T-cell (primary cell): ENCODE measurements at regions not wholly inside any gene's neighbourhood (a gene's known extent, or its start where the extent isn't known, plus 50 kb on each side); places are given as distances from the start of the nearest gene placed in this dataset.

ENCODE experiments used
- ATAC-seq, 4 experiments: fragments of 200-7000 bp in 3 of 4; fragments of 150-1000 bp in 1 of 4; cut with Tn5 transposase; replicated peaks in 1 of 4; 1 replicate in 3 of 4; 2 replicates in 1 of 4; pipeline ENCODE4 v1.10.0; 2021; ENCODE audit warnings: moderate library complexity in 3 of 4, mild to moderate bottlenecking in 2 of 4, moderate number of reproducible peaks in 1 of 4
- CTCF ChIA-PET, 2 donors: fragments of 300-600 bp; sonication (Branson Sonifier 250); formaldehyde crosslinking; loops; one replicate each; lab custom pipeline; 2022; ENCODE audit warnings: antibody characterized with exemption in 2 of 2; lab: Charles Lee
- POLR2A ChIA-PET, 2 donors: fragments of 300-600 bp; sonication (Branson Sonifier 250); formaldehyde crosslinking; loops; one replicate each; lab custom pipeline; 2022; ENCODE audit warnings: antibody characterized with exemption in 2 of 2; lab: Charles Lee
- DNase-seq, 35 experiments: peaks; one replicate each; pipeline versions ENCODE4 v3.0.0 to v3.0.0-alpha.2; 2013 to 2023
- H3K27ac ChIP-seq: one replicate; pipeline ENCODE4 v1.5.1; 2013; ENCODE audit warnings: low read length
- H3K27me3 ChIP-seq, 2 experiments: replicated peaks in 1 of 2; 1 replicate in 1 of 2; 2 replicates in 1 of 2; pipeline versions ENCODE4 v1.6.1 to v1.7.0; 2013; ENCODE audit warnings: low read length in 1 of 2, mixed read lengths in 1 of 2; ENCODE audit not compliant: control insufficient read depth in 2 of 2, insufficient read depth in 2 of 2; ENCODE audit errors: extremely low read depth in 1 of 2
- H3K36me3 ChIP-seq, 2 donors: 1 replicate in 1 of 2; 2 replicates in 1 of 2; pipeline versions ENCODE4 v1.6.1 to v1.7.0; 2013; ENCODE audit warnings: low read length in 1 of 2; ENCODE audit not compliant: control insufficient read depth in 2 of 2, insufficient read depth in 1 of 2; ENCODE audit errors: extremely low read depth in 1 of 2
- H3K4me1 ChIP-seq, 2 experiments: 1 replicate in 1 of 2; 2 replicates in 1 of 2; pipeline versions ENCODE4 v1.6.1 to v1.7.0; 2013; ENCODE audit warnings: low read length in 2 of 2, mixed read lengths in 1 of 2; ENCODE audit not compliant: insufficient read depth in 2 of 2, control insufficient read depth in 1 of 2; ENCODE audit errors: extremely low read depth in 1 of 2
- H3K4me3 ChIP-seq, 2 donors: 1 replicate in 1 of 2; 2 replicates in 1 of 2; pipeline versions ENCODE4 v1.5.1 to v1.7.0; 2013; ENCODE audit warnings: mild to moderate bottlenecking in 2 of 2, low read length in 1 of 2, moderate library complexity in 1 of 2; ENCODE audit not compliant: control insufficient read depth in 1 of 2; ENCODE audit errors: extremely low read depth in 1 of 2
- H3K9me3 ChIP-seq: 2 replicates; pipeline ENCODE4 v1.7.0; 2013
- H3K27ac Mint-ChIP-seq, 2 donors: one replicate each; pipeline ENCODE4 v1.8.0; 2020 to 2021; ENCODE audit warnings: mild to moderate bottlenecking in 2 of 2, mixed read lengths in 2 of 2
- H3K27me3 Mint-ChIP-seq, 2 donors: one replicate each; pipeline ENCODE4 v1.8.0; 2021 to 2022; ENCODE audit warnings: mixed read lengths in 2 of 2
- H3K36me3 Mint-ChIP-seq: one replicate; pipeline ENCODE4 v1.8.0; 2021; ENCODE audit warnings: mixed read lengths
- H3K4me1 Mint-ChIP-seq, 3 donors: one replicate each; pipeline ENCODE4 v1.8.0; 2020 to 2022; ENCODE audit warnings: mixed read lengths in 3 of 3, mild to moderate bottlenecking in 1 of 3
- H3K4me3 Mint-ChIP-seq, 3 donors: one replicate each; pipeline ENCODE4 v1.8.0; 2020 to 2022; ENCODE audit warnings: mild to moderate bottlenecking in 3 of 3, mixed read lengths in 3 of 3, moderate library complexity in 3 of 3
- H3K9me3 Mint-ChIP-seq, 3 donors: one replicate each; pipeline ENCODE4 v1.8.0; 2020 to 2022; ENCODE audit warnings: mixed read lengths in 3 of 3
- whole genome bisulfite sequencing: methylation state at CpG from one replicate; pipeline ENCODE4 v1.1.5; 2013; ENCODE audit warnings: missing lambda C conversion rate; ENCODE audit not compliant: insufficient coverage; 5-methylcytosine and 5-hydroxymethylcytosine counted together

DNA sequence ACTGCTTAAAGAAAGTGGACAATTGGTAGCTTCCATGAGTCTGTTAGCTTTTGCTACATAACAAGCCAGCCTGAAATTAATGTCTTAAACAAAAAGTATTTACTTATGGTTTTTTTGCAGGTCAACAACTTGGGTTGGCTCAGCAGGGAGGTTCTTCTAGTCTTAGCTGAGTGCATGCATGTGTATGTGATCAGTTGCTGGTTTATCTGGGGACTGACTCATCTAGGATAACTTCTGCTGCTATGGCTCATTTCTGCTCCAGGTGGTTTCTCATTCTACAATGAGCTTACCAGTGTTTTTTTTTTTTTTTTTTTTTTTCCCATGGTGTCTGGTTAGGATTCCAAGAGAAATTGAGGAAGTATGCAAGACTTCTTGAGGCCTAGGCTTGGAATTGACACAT, 244.7 kb downstream of the NSUN3 start:
- Histone ChIP-seq H3K4me1 (no peaks in the 10 kb centered on the region), H3K27me3 (no peaks in the 10 kb centered on the region), H3K36me3 (no peaks in the 10 kb centered on the region), H3K27ac (no peak overlapping the region), H3K9me3 (no peaks in the 10 kb centered on the region), H3K4me3 (no peak overlapping the region)
- no peaks in the 10 kb centered on the region for H3K36me3 Mint-ChIP-seq
- no peaks in the 10 kb centered on the region for H3K27me3 Mint-ChIP-seq
- ChIA-PET POLR2A (interaction anchor here in 1 of 2 donors (0.6 kb wide), 1 partner anchor 12 kb away, joined by 3 read pairs; no protein-coding TSS in a partner anchor), CTCF (no interaction called here)
- no peaks in the 10 kb centered on the region for H3K9me3 Mint-ChIP-seq
- no peak overlapping the region for H3K27ac Mint-ChIP-seq
- no peaks in the 10 kb centered on the region for H3K4me1 Mint-ChIP-seq
- ATAC-seq, result no peak
- DNase-seq, result no peak
- no peak overlapping the region for H3K4me3 Mint-ChIP-seq

DNA sequence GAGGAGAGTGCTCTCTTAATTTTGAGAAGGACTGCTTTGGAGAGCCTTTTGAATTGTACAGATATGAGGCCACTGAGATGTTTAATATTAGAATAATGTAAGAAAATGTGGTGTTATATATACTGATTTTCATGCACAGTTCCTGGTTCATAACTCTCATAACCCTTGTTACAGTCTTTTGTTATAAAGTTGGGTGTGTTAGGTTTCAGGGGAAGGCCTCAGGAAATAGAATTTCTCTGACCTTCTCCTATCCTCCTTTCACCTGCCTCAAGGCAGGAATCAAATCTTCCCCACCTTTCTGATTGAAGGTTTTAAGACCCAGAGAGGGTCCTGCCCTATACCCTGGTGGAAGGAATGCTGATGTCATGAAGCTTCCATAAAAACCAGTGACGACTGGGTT, 245.9 kb downstream of the NSUN3 start:
- H3K36me3 ChIP-seq, result no peaks in the 10 kb centered on the region
- ATAC-seq (no peak), DNase-seq (no peak)
- no peaks in the 10 kb centered on the region for H3K9me3 ChIP-seq
- Mint-ChIP-seq H3K9me3 (no peaks in the 10 kb centered on the region), H3K36me3 (no peaks in the 10 kb centered on the region), H3K27ac (no peak overlapping the region), H3K27me3 (no peaks in the 10 kb centered on the region), H3K4me1 (no peaks in the 10 kb centered on the region), H3K4me3 (no peak overlapping the region)
- H3K4me1 ChIP-seq, result no peaks in the 10 kb centered on the region
- H3K27me3 ChIP-seq, result no peaks in the 10 kb centered on the region
- ChIA-PET POLR2A (no interaction called here), CTCF (no interaction called here)
- WGBS, result no CpG with 5 or more reads among the region's 1 CpG
- H3K27ac ChIP-seq, result no peak overlapping the region
- H3K4me3 ChIP-seq, result no peak overlapping the region

- DNase-seq (no peak), ATAC-seq (no peak)
- Mint-ChIP-seq H3K27me3 (no peaks in the 10 kb centered on the region), H3K4me1 (no peaks in the 10 kb centered on the region), H3K9me3 (no peaks in the 10 kb centered on the region), H3K27ac (no peak overlapping the region), H3K36me3 (no peaks in the 10 kb centered on the region), H3K4me3 (no peak overlapping the region)
- Histone ChIP-seq H3K27ac (no peak overlapping the region), H3K9me3 (no peaks in the 10 kb centered on the region), H3K4me3 (no peak overlapping the region), H3K27me3 (no peaks in the 10 kb centered on the region), H3K4me1 (no peaks in the 10 kb centered on the region), H3K36me3 (no peaks in the 10 kb centered on the region)
- WGBS, result 80% methylated on average over 1 of the region's 5 CpGs
- POLR2A ChIA-PET, result no interaction called here
- CTCF ChIA-PET, result no interaction called here
Measured at GRCh38 chr3:94310341-94311135, 247.7 kb downstream of the NSUN3 start.

- Histone ChIP-seq H3K4me1 (no peaks in the 10 kb centered on the region), H3K4me3 (no peak overlapping the region), H3K9me3 (no peaks in the 10 kb centered on the region), H3K27me3 (no peaks in the 10 kb centered on the region), H3K27ac (no peak overlapping the region), H3K36me3 (no peaks in the 10 kb centered on the region)
- no peaks in the 10 kb centered on the region for H3K9me3 Mint-ChIP-seq
- no peaks in the 10 kb centered on the region for H3K36me3 Mint-ChIP-seq
- ChIA-PET CTCF (no interaction called here), POLR2A (no interaction called here)
- no peak overlapping the region for H3K4me3 Mint-ChIP-seq
- 100% methylated on average over 2 of the region's 3 CpGs for WGBS
- H3K27me3 Mint-ChIP-seq, result no peaks in the 10 kb centered on the region
- no peak for DNase-seq
- ATAC-seq, result no peak
- no peaks in the 10 kb centered on the region for H3K4me1 Mint-ChIP-seq
- no peak overlapping the region for H3K27ac Mint-ChIP-seq
Measured at GRCh38 chr3:94311651-94312050, 248.8 kb downstream of the NSUN3 start.

DNA sequence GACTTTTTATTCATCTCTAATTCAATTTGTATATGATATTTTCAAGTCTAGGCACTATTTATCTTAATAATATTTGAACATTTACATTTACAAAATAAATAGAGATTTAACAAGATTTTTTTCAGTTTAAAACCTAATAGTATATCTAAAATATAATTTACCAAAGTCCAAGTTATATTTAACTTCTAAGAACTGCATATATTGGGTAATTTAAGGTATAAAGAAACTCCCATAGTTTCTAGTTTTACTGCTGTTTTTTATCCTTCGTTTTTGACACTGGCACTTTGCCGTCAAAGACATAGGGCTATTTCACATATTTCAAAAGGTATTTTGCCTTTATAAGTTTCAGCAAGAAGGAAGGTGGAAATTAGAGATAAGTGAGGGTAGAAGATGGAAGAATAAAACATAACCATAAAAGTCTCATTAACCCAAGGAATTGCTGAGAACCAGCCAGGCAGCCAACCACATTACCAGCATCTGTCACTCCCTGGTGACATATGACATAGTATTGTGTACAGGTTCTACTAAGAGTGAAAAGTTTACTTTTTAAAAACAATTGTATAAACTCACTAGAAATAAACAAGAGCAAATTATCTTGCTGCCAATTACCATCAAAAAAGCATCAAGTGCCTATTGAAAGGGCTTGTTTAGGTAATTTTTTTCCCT, 251.5 kb downstream of the NSUN3 start:
- H3K36me3 ChIP-seq, result no peaks in the 10 kb centered on the region
- H3K4me1 Mint-ChIP-seq, result no peaks in the 10 kb centered on the region
- no peak overlapping the region for H3K4me3 Mint-ChIP-seq

DNA sequence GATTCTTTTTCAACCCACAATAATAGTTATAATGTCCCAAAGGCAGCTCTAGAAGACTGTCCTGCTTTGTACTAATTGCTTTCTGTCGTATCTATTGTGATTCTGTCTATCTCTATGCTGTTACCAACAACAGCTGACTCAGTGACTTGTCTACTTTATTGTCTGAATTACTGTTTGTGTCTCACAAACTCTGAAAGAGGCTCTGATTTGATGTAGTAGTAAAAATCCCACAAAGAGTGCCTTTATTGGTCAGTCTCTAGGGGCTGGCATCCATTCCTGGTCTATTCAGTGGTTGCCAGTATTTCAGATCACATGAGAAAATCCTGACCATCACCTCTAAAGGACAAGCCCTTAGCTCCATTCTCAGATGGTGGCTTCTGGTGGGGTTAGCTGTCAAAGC, 254.2 kb downstream of the NSUN3 start:
- ChIA-PET CTCF (no interaction called here), POLR2A (no interaction called here)
- Mint-ChIP-seq H3K4me3 (no peak overlapping the region), H3K27ac (no peak overlapping the region), H3K9me3 (peaks cover 4 to 9% (median 8%) of the 10 kb centered on the region in 3 donors), H3K27me3 (no peaks in the 10 kb centered on the region), H3K4me1 (no peaks in the 10 kb centered on the region), H3K36me3 (no peaks in the 10 kb centered on the region)
- H3K36me3 ChIP-seq, result no peaks in the 10 kb centered on the region
- H3K9me3 ChIP-seq, result no peaks in the 10 kb centered on the region
- H3K27me3 ChIP-seq, result no peaks in the 10 kb centered on the region
- no peak overlapping the region for H3K27ac ChIP-seq
- H3K4me3 ChIP-seq, result no peak overlapping the region
- DNase-seq (no peak), ATAC-seq (no peak)
- no peaks in the 10 kb centered on the region for H3K4me1 ChIP-seq
- no CpG with 5 or more reads among the region's 1 CpG for WGBS

More for the DNA sequence above, 251.5 kb downstream of the NSUN3 start:
- CTCF ChIA-PET, result no interaction called here
- Mint-ChIP-seq H3K27ac (no peak overlapping the region), H3K9me3 (no peaks in the 10 kb centered on the region), H3K36me3 (no peaks in the 10 kb centered on the region), H3K27me3 (no peaks in the 10 kb centered on the region)
- no peaks in the 10 kb centered on the region for H3K4me1 ChIP-seq
- H3K4me3 ChIP-seq, result no peak overlapping the region
- POLR2A ChIA-PET, result no interaction called here
- no peaks in the 10 kb centered on the region for H3K27me3 ChIP-seq
- no peak for ATAC-seq
- H3K9me3 ChIP-seq, result no peaks in the 10 kb centered on the region
- WGBS, result no CpG with 5 or more reads among the region's 2 CpGs
- DNase-seq, result no peak
- H3K27ac ChIP-seq, result no peak overlapping the region
